Fibroblast of pulmonary artery (primary cell): ENCODE measurements at regions not wholly inside any gene's neighbourhood (a gene's known extent, or its start where the extent isn't known, plus 50 kb on each side); places are given as distances from the start of the nearest gene placed in this dataset.
"Not testable (repeated sequence)": the region's sequence is repeated elsewhere in the genome, so short reads cannot be mapped to it uniquely, and the experiment has no call there.

ENCODE experiments used
- DNase-seq: peaks from one replicate; pipeline ENCODE4 v3.0.0-alpha.2; 2010; ENCODE audit warnings: low read depth
- H3K4me3 ChIP-seq: replicated peaks from 2 replicates; pipeline ENCODE4 v1.5.1; 2011; ENCODE audit warnings: low read depth, mild to moderate bottlenecking, control low read depth, low read length, moderate library complexity
- CTCF ChIP-seq: IDR thresholded peaks from 2 replicates; pipeline ENCODE4 v1.5.1; 2011; ENCODE audit warnings: mild to moderate bottlenecking, control low read depth, low read length, inconsistent platforms; ENCODE audit errors: missing control alignments

- TF ChIP-seq CTCF = no peak
- DNase-seq = no peak
Measured at GRCh38 chr1:81270051-81270450, 530.7 kb upstream of the ADGRL2 start.

GRCh38 chr1:81264976-81265375, 535.8 kb upstream of the ADGRL2 start:
- no peak for TF ChIP-seq CTCF
- no peak overlapping the region for H3K4me3 ChIP-seq

More at GRCh38 chr1:81270051-81270450, 530.7 kb upstream of the ADGRL2 start:
- H3K4me3 ChIP-seq = no peak overlapping the region

GRCh38 chr1:81259625-81260411, 540.9 kb upstream of the ADGRL2 start:
- no peak for TF ChIP-seq CTCF
- H3K4me3 ChIP-seq = no peak overlapping the region
- DNase-seq = no peak

More at GRCh38 chr1:81264976-81265375, 535.8 kb upstream of the ADGRL2 start:
- DNase-seq = no peak

GRCh38 chr1:81254560-81254959, 546.2 kb upstream of the ADGRL2 start:
- H3K4me3 ChIP-seq = no peak overlapping the region
- DNase-seq = peak; percentile 19

GRCh38 chr1:81254068-81254467, 546.7 kb upstream of the ADGRL2 start:
- DNase-seq = no peak
- no peak overlapping the region for H3K4me3 ChIP-seq
- no peak for TF ChIP-seq CTCF

More at GRCh38 chr1:81254560-81254959, 546.2 kb upstream of the ADGRL2 start:
- peak; percentile 34 for TF ChIP-seq CTCF

GRCh38 chr1:81252471-81253151, 548.1 kb upstream of the ADGRL2 start:
- TF ChIP-seq CTCF = no peak

GRCh38 chr1:81250825-81251224, 549.9 kb upstream of the ADGRL2 start:
- not testable (repeated sequence) for H3K4me3 ChIP-seq, DNase-seq

More at GRCh38 chr1:81252471-81253151, 548.1 kb upstream of the ADGRL2 start:
- DNase-seq = no peak
- H3K4me3 ChIP-seq = no peak overlapping the region

- DNase-seq, H3K4me3 ChIP-seq: not testable (repeated sequence)
Measured at GRCh38 chr1:81245084-81245715, 555.5 kb upstream of the ADGRL2 start.

GRCh38 chr1:81244612-81245011, 556.1 kb upstream of the ADGRL2 start:
- H3K4me3 ChIP-seq, DNase-seq: not testable (repeated sequence)
